ENCODE measurements at regions not wholly inside any gene's neighbourhood (a gene's known extent, or its start where the extent isn't known, plus 50 kb on each side); places are given as distances from the start of the nearest gene placed in this dataset.

DNA sequence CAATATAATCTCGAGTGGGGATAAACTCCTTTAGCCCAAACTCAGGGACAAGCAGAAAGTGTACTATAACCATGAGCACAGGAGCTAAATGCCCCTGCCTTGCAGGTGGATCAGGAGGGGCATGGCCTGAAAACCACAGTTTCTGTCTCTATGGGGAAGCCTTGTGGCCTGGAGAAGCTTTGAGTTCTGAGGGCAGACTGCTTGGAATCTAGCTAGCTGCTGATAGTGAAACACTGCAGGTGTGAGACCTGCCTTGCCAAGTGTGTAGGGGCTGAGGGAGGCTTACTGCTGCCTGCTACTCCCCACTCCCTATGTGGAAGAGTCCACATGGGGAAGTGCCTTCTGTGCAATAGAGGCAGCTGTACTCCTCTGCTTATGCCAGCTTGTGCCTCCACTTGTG lies 352.3 kb upstream of the OR4E1 start:
- no peaks in the 10 kb centered on the region for H3K9me3 ChIP-seq
- intact Hi-C loops (cut with DNase I) = no loop called here
- TF ChIP-seq CTCF (IDR thresholded peaks at IDR 0.05) = no peak
- H3K27me3 ChIP-seq = no peaks in the 10 kb centered on the region
- H3K4me3 ChIP-seq = no peak overlapping the region
- ATAC-seq (no peak), DNase-seq (no peak)
- no peaks in the 10 kb centered on the region for H3K4me1 ChIP-seq
- no peak overlapping the region for H3K27ac ChIP-seq
- H3K36me3 ChIP-seq = no peaks in the 10 kb centered on the region

DNA sequence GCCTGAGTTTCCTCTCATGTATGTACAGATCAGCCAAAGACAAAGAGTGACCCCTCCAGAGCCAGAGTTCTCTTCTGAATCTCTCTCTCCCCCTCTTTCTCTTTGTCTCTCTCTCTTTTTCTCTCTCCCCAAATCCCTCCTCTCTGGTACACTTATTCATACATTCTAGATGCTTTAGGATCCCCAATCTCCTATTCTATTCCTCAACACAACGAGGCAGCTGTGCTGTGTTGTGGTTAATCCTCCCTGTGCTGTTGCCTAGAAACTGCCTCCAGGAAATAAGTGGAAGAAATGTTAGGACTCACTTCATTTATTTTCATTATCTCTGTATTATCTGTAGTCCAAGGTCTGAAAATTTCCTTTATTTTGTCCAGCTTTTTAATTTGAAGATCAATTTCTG lies 350.5 kb upstream of the OR4E1 start:
- ATAC-seq (no peak), DNase-seq (no peak)
- TF ChIP-seq CTCF (IDR thresholded peaks at IDR 0.05) = no peak
- Histone ChIP-seq H3K36me3 (no peaks in the 10 kb centered on the region), H3K9me3 (no peaks in the 10 kb centered on the region), H3K4me1 (no peaks in the 10 kb centered on the region), H3K27me3 (no peaks in the 10 kb centered on the region), H3K4me3 (no peak overlapping the region), H3K27ac (no peak overlapping the region)
- intact Hi-C loops (cut with DNase I) = no loop called here

GRCh38 chr14:22018890-22019289 lies 345.3 kb upstream of the OR4E1 start:
- Histone ChIP-seq H3K4me3 (no peak overlapping the region), H3K4me1 (no peaks in the 10 kb centered on the region), H3K27ac (no peak overlapping the region), H3K9me3 (no peaks in the 10 kb centered on the region), H3K27me3 (no peaks in the 10 kb centered on the region), H3K36me3 (no peaks in the 10 kb centered on the region)
- DNase-seq (no peak), ATAC-seq (no peak)
- TF ChIP-seq CTCF (IDR thresholded peaks at IDR 0.05) = no peak
- intact Hi-C loops (cut with DNase I) = no loop called here

- H3K27ac ChIP-seq = no peak overlapping the region
- H3K36me3 ChIP-seq = no peaks in the 10 kb centered on the region
- DNase-seq = no peak
- no peak for TF ChIP-seq CTCF (IDR thresholded peaks at IDR 0.05)
- intact Hi-C loops (cut with DNase I) = no loop called here
- no peak for ATAC-seq
- no peaks in the 10 kb centered on the region for H3K9me3 ChIP-seq
- no peak overlapping the region for H3K4me3 ChIP-seq
- no peaks in the 10 kb centered on the region for H3K4me1 ChIP-seq
- H3K27me3 ChIP-seq = no peaks in the 10 kb centered on the region
Measured at GRCh38 chr14:22012452-22012851, 338.8 kb upstream of the OR4E1 start.

DNA sequence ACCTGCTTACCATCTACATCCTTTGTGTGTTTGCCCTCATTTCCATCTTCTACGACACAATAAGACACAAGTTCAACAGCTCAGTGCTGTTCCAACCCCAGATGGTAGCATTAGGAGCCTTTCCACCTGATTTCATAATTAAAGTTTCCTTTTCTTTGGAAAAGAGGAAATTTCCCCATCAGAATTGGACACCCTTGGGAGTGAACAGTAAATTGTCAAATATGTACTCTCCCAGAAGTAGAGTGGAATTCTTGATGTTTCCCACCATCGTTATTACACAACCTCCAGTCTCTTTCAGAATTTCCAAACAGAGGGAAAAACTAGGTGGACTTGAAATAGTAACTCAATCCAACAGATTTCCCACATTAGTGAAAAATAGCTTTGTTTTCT lies 337.6 kb upstream of the OR4E1 start:
- no peaks in the 10 kb centered on the region for H3K4me1 ChIP-seq
- no peak overlapping the region for H3K4me3 ChIP-seq
- TF ChIP-seq CTCF (IDR thresholded peaks at IDR 0.05) = no peak
- intact Hi-C loops (cut with DNase I) = no loop called here
- no peaks in the 10 kb centered on the region for H3K9me3 ChIP-seq
- no peak overlapping the region for H3K27ac ChIP-seq
- DNase-seq (no peak), ATAC-seq (no peak)
- no peaks in the 10 kb centered on the region for H3K36me3 ChIP-seq
- H3K27me3 ChIP-seq = no peaks in the 10 kb centered on the region

Measured in left lung (tissue), 4 donors.